Neuronal stem cell (in vitro differentiated cells): ENCODE measurements at regions not wholly inside any gene's neighbourhood (a gene's known extent, or its start where the extent isn't known, plus 50 kb on each side); places are given as distances from the start of the nearest gene placed in this dataset.

Source experiments
- DNase-seq: peaks from one replicate; pipeline ENCODE4 v3.0.0-alpha.2; 2013; ENCODE audit warnings: low spot score
- H2AFZ ChIP-seq: one replicate; pipeline ENCODE4 v1.6.1; 2013; ENCODE audit warnings: mild to moderate bottlenecking, low read length, inconsistent platforms
- H2AK5ac ChIP-seq: 2 replicates; pipeline ENCODE4 v1.6.1; 2013; ENCODE audit warnings: low read depth, mild to moderate bottlenecking, inconsistent platforms, low read length, moderate library complexity, mixed read lengths
- H2BK120ac ChIP-seq: 2 replicates; pipeline ENCODE4 v1.6.1; 2013; ENCODE audit warnings: low read depth, mild to moderate bottlenecking, inconsistent platforms, low read length, moderate library complexity, mixed read lengths
- H2BK12ac ChIP-seq: one replicate; pipeline ENCODE4 v1.6.1; 2013; ENCODE audit warnings: low read length, inconsistent platforms
- H2BK15ac ChIP-seq: 2 replicates; pipeline ENCODE4 v1.6.1; 2013; ENCODE audit warnings: mild to moderate bottlenecking, low read length, inconsistent platforms, mixed read lengths
- H2BK5ac ChIP-seq: one replicate; pipeline ENCODE4 v1.6.1; 2013; ENCODE audit warnings: inconsistent platforms, mild to moderate bottlenecking, low read length, moderate library complexity
- H3K14ac ChIP-seq: one replicate; pipeline ENCODE4 v1.6.1; 2013; ENCODE audit warnings: low read length, inconsistent platforms
- H3K18ac ChIP-seq: 2 replicates; pipeline ENCODE4 v1.6.1; 2013; ENCODE audit warnings: low read length, inconsistent platforms
- H3K23ac ChIP-seq: 2 replicates; pipeline ENCODE4 v1.6.1; 2013; ENCODE audit warnings: low read depth, mild to moderate bottlenecking, mixed read lengths, low read length, inconsistent platforms; ENCODE audit not compliant: poor library complexity
- H3K27ac ChIP-seq: replicated peaks from 3 replicates; pipeline ENCODE4 v1.5.1; 2013; ENCODE audit warnings: low read length, inconsistent platforms
- H3K27me3 ChIP-seq, 3 experiments: 2 replicates each; pipeline ENCODE4 v1.6.1; 2013; ENCODE audit warnings: low read length in 3 of 3, mild to moderate bottlenecking in 2 of 3, inconsistent platforms in 1 of 3, low read depth in 1 of 3, mixed read lengths in 1 of 3, moderate library complexity in 1 of 3; ENCODE audit not compliant: control insufficient read depth in 3 of 3, insufficient read depth in 3 of 3
- H3K36me3 ChIP-seq, 2 donors: replicated peaks in 1 of 2; 2 replicates each; pipeline ENCODE4 v1.6.1; 2013; ENCODE audit warnings: low read length in 2 of 2; ENCODE audit not compliant: control insufficient read depth in 2 of 2, insufficient read depth in 2 of 2
- H3K4ac ChIP-seq: 2 replicates; pipeline ENCODE4 v1.6.1; 2013; ENCODE audit warnings: inconsistent platforms, mild to moderate bottlenecking, low read length, moderate library complexity
- H3K4me1 ChIP-seq, 2 donors: 1 replicate in 1 of 2; 2 replicates in 1 of 2; pipeline ENCODE4 v1.6.1; 2013; ENCODE audit warnings: low read length in 2 of 2, low read depth in 1 of 2; ENCODE audit not compliant: control insufficient read depth in 2 of 2, insufficient read depth in 1 of 2
- H3K4me2 ChIP-seq: one replicate; pipeline ENCODE4 v1.6.1; 2013; ENCODE audit warnings: mild to moderate bottlenecking, low read length, inconsistent platforms; ENCODE audit not compliant: insufficient read depth, poor library complexity, severe bottlenecking
- H3K4me3 ChIP-seq, 2 donors: 2 replicates each; pipeline ENCODE4 v1.5.1; 2013; ENCODE audit warnings: low read length in 2 of 2, mild to moderate bottlenecking in 2 of 2, inconsistent platforms in 1 of 2, moderate library complexity in 1 of 2
- H3K79me1 ChIP-seq: one replicate; pipeline ENCODE4 v1.6.1; 2013; ENCODE audit warnings: low read depth, mild to moderate bottlenecking, inconsistent platforms, low read length, moderate library complexity
- H3K9ac ChIP-seq: one replicate; pipeline ENCODE4 v1.6.1; 2013; ENCODE audit warnings: mild to moderate bottlenecking, low read depth, low read length, inconsistent platforms; ENCODE audit not compliant: poor library complexity
- H3K9me3 ChIP-seq, 2 donors: replicated peaks in 1 of 2; 2 replicates each; pipeline versions ENCODE3 to v1.6.1; 2013; ENCODE audit warnings: low read length in 2 of 2, mild to moderate bottlenecking in 2 of 2, inconsistent platforms in 1 of 2, low read depth in 1 of 2, mixed read lengths in 1 of 2, moderate library complexity in 1 of 2; ENCODE audit not compliant: control insufficient read depth in 2 of 2, insufficient read depth in 1 of 2
- H4K8ac ChIP-seq: one replicate; pipeline ENCODE4 v1.6.1; 2013; ENCODE audit warnings: low read depth, mild to moderate bottlenecking, inconsistent platforms, low read length, moderate library complexity
- H4K91ac ChIP-seq: one replicate; pipeline ENCODE4 v1.6.1; 2013; ENCODE audit warnings: low read length, low read depth, mild to moderate bottlenecking, inconsistent platforms; ENCODE audit not compliant: poor library complexity
- WGBS, 2 donors: extraction: QIAGEN DNeasy Blood & Tissue Kit; methylation state at CpG; one replicate each; pipeline ENCODE4 v1.1.7; 2013; ENCODE audit warnings: missing lambda C conversion rate in 2 of 2, mixed read lengths in 1 of 2; ENCODE audit not compliant: insufficient read length in 2 of 2, insufficient replicate concordance in 1 of 2; ENCODE audit errors: extremely low coverage in 2 of 2; 5-methylcytosine and 5-hydroxymethylcytosine counted together

- WGBS, 2 donors, result no CpG with 5 or more reads among the region's 2 CpGs
- Histone ChIP-seq H4K91ac (no peak overlapping the region), H3K4me1 (no peaks in the 10 kb centered on the region), H3K18ac (no peak overlapping the region), H3K27me3 (no peaks in the 10 kb centered on the region), H2BK15ac (no peak overlapping the region), H2AK5ac (no peak overlapping the region), H2AFZ (no peak overlapping the region), H3K4me2 (no peak overlapping the region), H4K8ac (no peak overlapping the region), H3K9ac (no peak overlapping the region), H3K79me1 (no peaks in the 10 kb centered on the region), H3K4me3 (no peak overlapping the region), H3K9me3 (no peaks in the 10 kb centered on the region), H3K14ac (no peak overlapping the region), H3K36me3 (no peaks in the 10 kb centered on the region), H3K23ac (no peak overlapping the region), H2BK120ac (no peak overlapping the region), H3K27ac (no peak overlapping the region), H2BK5ac (no peak overlapping the region), H2BK12ac (no peak overlapping the region), H3K4ac (no peak overlapping the region)
- DNase-seq, result no peak
Observed at GRCh38 chr5:82684659-82685058, 392.5 kb downstream of the TMEM167A start.

DNA sequence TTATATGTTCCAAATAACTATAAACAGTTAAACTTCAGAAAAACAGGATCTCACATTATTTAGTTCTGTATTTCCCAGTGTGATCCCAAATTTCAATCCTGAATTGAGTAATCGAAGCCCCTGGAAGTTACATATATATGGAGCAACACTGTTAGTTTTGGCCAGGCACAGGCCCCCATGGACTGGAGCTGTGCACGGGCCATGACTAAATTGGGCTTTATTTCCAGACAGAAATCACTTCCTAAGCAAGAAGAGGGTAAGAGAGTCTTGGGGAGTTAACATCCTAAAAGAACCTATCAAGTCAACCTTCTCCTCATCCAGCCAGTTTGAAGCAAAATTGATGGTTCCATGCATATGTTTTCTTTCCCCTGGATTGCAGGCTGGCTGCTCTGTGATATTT, 393.0 kb downstream of the TMEM167A start:
- H4K8ac ChIP-seq, result no peak overlapping the region
- H3K36me3 ChIP-seq, result no peaks in the 10 kb centered on the region
- H3K27ac ChIP-seq, result no peak overlapping the region
- DNase-seq, result no peak
- H2BK120ac ChIP-seq, result no peak overlapping the region
- no peaks in the 10 kb centered on the region for H3K79me1 ChIP-seq
- H2AFZ ChIP-seq, result no peak overlapping the region
- H2BK5ac ChIP-seq, result no peak overlapping the region
- no peak overlapping the region for H2BK12ac ChIP-seq
- no peak overlapping the region for H3K4me3 ChIP-seq
- H3K4me1 ChIP-seq, result no peaks in the 10 kb centered on the region
- no peak overlapping the region for H3K4ac ChIP-seq
- H4K91ac ChIP-seq, result no peak overlapping the region
- H3K4me2 ChIP-seq, result no peak overlapping the region
- no peak overlapping the region for H2AK5ac ChIP-seq
- H3K9ac ChIP-seq, result no peak overlapping the region
- H3K23ac ChIP-seq, result no peak overlapping the region
- H3K18ac ChIP-seq, result no peak overlapping the region
- WGBS, 2 donors, result no CpG with 5 or more reads among the region's 2 CpGs
- H2BK15ac ChIP-seq, result no peak overlapping the region
- H3K9me3 ChIP-seq, result no peaks in the 10 kb centered on the region
- H3K27me3 ChIP-seq, result no peaks in the 10 kb centered on the region
- H3K14ac ChIP-seq, result no peak overlapping the region

GRCh38 chr5:82679660-82680059, 397.5 kb downstream of the TMEM167A start:
- no peak overlapping the region for H2BK15ac ChIP-seq
- no peaks in the 10 kb centered on the region for H3K36me3 ChIP-seq
- no peak overlapping the region for H3K27ac ChIP-seq
- H4K8ac ChIP-seq, result no peak overlapping the region
- no peak overlapping the region for H3K9ac ChIP-seq
- H2BK5ac ChIP-seq, result no peak overlapping the region
- H2AFZ ChIP-seq, result no peak overlapping the region
- H2BK12ac ChIP-seq, result no peak overlapping the region
- H3K14ac ChIP-seq, result no peak overlapping the region
- no peak overlapping the region for H3K4me2 ChIP-seq
- H3K9me3 ChIP-seq, result no peaks in the 10 kb centered on the region
- H2AK5ac ChIP-seq, result no peak overlapping the region
- no peak overlapping the region for H3K4me3 ChIP-seq
- no peak overlapping the region for H3K18ac ChIP-seq
- no peaks in the 10 kb centered on the region for H3K79me1 ChIP-seq
- H3K23ac ChIP-seq, result no peak overlapping the region
- H3K4me1 ChIP-seq, result no peaks in the 10 kb centered on the region
- H3K27me3 ChIP-seq, result no peaks in the 10 kb centered on the region
- H3K4ac ChIP-seq, result no peak overlapping the region
- no peak overlapping the region for H2BK120ac ChIP-seq
- H4K91ac ChIP-seq, result no peak overlapping the region
- WGBS, 2 donors, result no CpG with 5 or more reads among the region's 4 CpGs
- DNase-seq, result no peak

DNA sequence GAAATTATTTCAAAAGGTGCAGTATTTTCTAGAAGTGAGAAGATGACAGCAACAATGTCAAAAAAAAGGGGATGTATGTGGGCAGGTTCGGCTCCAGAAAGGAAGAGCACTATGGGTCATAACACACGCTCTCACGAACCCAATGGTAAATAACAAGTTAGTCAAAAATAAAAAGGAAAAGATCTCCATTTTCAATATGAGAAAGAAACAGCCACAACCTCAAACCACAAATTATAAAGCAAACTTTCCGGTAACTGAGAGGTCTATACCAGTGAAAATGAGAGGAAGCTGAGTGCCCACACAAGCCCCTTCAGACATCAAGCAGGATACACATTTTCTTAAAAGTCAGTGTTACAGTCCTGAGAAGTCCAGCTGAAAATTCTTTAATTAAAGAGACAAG, 398.5 kb upstream of the RPS23 start:
- no peak overlapping the region for H3K4me3 ChIP-seq
- no peak overlapping the region for H2BK120ac ChIP-seq
- no peak overlapping the region for H2AK5ac ChIP-seq
- peaks cover 0 to 2% of the 10 kb centered on the region in 2 donors for H3K4me1 ChIP-seq
- no peak overlapping the region for H3K23ac ChIP-seq
- no CpG with 5 or more reads among the region's 4 CpGs for WGBS, 2 donors
- H3K79me1 ChIP-seq, result no peaks in the 10 kb centered on the region
- H3K18ac ChIP-seq, result no peak overlapping the region
- no peaks in the 10 kb centered on the region for H3K9me3 ChIP-seq
- H3K27ac ChIP-seq, result no peak overlapping the region
- no peaks in the 10 kb centered on the region for H3K36me3 ChIP-seq
- no peak overlapping the region for H2BK5ac ChIP-seq
- H2BK12ac ChIP-seq, result no peak overlapping the region
- no peak for DNase-seq
- H3K4ac ChIP-seq, result no peak overlapping the region
- no peak overlapping the region for H2BK15ac ChIP-seq
- H3K14ac ChIP-seq, result no peak overlapping the region
- H2AFZ ChIP-seq, result no peak overlapping the region
- H4K8ac ChIP-seq, result no peak overlapping the region
- H3K9ac ChIP-seq, result no peak overlapping the region
- H3K27me3 ChIP-seq, result no peaks in the 10 kb centered on the region
- no peak overlapping the region for H4K91ac ChIP-seq
- no peak overlapping the region for H3K4me2 ChIP-seq
